ENCODE measurements at regions not wholly inside any gene's neighbourhood (a gene's known extent, or its start where the extent isn't known, plus 50 kb on each side); places are given as distances from the start of the nearest gene placed in this dataset.

GRCh38 chr5:145203193-145203592 lies 631.9 kb downstream of the PRELID2 start:
- Mint-ChIP-seq H3K36me3 (ENCODE audit: low read depth) (no peaks in the 10 kb centered on the region), H3K9me3 (no peaks in the 10 kb centered on the region), H3K27ac (no peak overlapping the region), H3K4me1 (0 out of 3 replicates have a peak, but pooled peaks cover 2% of the 10 kb centered on the region), H3K4me3 (no peak overlapping the region), H3K27me3 (ENCODE audit: insufficient read depth, low read depth, poor library complexity) (no peaks in the 10 kb centered on the region)
- Histone ChIP-seq H3K9me2 (ENCODE audit: insufficient read depth) (peaks cover 6% of the 10 kb centered on the region; the same call in 1 of the 2 replicates), H3K36me3 (ENCODE audit: insufficient read depth) (no peaks in the 10 kb centered on the region), H2AFZ (no peak overlapping the region), H3K4me1 (ENCODE audit: insufficient read depth) (no peaks in the 10 kb centered on the region), H3K4me3 (no peak overlapping the region), H3K4me2 (no peak overlapping the region), H4K20me1 (replicated peaks; ENCODE audit: insufficient read depth) (no peaks in the 10 kb centered on the region), H3K79me2 (replicated peaks; ENCODE audit: insufficient read depth) (no peaks in the 10 kb centered on the region), H3K27ac (ENCODE audit: low read depth) (no peak overlapping the region), H3F3A (replicated peaks; ENCODE audit: low read depth) (no peaks in the 10 kb centered on the region), H3K27me3 (ENCODE audit: insufficient read depth) (no peaks in the 10 kb centered on the region)
- TF ChIP-seq EZH2 (IDR thresholded peaks at IDR 0.05; ENCODE audit: low read depth, unreplicated experiment) = no peak
- TF ChIP-seq, protein P1, sequence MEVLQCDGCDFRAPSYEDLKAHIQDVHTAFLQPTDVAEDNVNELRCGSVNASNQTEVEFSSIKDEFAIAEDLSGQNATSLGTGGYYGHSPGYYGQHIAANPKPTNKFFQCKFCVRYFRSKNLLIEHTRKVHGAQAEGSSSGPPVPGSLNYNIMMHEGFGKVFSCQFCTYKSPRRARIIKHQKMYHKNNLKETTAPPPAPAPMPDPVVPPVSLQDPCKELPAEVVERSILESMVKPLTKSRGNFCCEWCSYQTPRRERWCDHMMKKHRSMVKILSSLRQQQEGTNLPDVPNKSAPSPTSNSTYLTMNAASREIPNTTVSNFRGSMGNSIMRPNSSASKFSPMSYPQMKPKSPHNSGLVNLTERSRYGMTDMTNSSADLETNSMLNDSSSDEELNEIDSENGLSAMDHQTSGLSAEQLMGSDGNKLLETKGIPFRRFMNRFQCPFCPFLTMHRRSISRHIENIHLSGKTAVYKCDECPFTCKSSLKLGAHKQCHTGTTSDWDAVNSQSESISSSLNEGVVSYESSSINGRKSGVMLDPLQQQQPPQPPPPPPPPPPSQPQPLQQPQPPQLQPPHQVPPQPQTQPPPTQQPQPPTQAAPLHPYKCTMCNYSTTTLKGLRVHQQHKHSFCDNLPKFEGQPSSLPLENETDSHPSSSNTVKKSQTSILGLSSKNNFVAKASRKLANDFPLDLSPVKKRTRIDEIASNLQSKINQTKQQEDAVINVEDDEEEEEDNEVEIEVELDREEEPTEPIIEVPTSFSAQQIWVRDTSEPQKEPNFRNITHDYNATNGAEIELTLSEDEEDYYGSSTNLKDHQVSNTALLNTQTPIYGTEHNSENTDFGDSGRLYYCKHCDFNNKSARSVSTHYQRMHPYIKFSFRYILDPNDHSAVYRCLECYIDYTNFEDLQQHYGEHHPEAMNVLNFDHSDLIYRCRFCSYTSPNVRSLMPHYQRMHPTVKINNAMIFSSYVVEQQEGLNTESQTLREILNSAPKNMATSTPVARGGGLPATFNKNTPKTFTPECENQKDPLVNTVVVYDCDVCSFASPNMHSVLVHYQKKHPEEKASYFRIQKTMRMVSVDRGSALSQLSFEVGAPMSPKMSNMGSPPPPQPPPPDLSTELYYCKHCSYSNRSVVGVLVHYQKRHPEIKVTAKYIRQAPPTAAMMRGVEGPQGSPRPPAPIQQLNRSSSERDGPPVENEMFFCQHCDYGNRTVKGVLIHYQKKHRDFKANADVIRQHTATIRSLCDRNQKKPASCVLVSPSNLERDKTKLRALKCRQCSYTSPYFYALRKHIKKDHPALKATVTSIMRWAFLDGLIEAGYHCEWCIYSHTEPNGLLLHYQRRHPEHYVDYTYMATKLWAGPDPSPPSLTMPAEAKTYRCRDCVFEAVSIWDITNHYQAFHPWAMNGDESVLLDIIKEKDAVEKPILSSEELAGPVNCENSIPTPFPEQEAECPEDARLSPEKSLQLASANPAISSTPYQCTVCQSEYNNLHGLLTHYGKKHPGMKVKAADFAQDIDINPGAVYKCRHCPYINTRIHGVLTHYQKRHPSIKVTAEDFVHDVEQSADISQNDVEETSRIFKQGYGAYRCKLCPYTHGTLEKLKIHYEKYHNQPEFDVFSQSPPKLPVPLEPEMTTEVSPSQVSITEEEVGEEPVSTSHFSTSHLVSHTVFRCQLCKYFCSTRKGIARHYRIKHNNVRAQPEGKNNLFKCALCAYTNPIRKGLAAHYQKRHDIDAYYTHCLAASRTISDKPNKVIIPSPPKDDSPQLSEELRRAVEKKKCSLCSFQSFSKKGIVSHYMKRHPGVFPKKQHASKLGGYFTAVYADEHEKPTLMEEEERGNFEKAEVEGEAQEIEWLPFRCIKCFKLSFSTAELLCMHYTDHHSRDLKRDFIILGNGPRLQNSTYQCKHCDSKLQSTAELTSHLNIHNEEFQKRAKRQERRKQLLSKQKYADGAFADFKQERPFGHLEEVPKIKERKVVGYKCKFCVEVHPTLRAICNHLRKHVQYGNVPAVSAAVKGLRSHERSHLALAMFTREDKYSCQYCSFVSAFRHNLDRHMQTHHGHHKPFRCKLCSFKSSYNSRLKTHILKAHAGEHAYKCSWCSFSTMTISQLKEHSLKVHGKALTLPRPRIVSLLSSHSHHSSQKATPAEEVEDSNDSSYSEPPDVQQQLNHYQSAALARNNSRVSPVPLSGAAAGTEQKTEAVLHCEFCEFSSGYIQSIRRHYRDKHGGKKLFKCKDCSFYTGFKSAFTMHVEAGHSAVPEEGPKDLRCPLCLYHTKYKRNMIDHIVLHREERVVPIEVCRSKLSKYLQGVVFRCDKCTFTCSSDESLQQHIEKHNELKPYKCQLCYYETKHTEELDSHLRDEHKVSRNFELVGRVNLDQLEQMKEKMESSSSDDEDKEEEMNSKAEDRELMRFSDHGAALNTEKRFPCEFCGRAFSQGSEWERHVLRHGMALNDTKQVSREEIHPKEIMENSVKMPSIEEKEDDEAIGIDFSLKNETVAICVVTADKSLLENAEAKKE (CRISPR knock-in tag; IDR thresholded peaks at IDR 0.05) = no peak
- no peak for TF ChIP-seq EZH2phosphoT487 (IDR thresholded peaks at IDR 0.05; ENCODE audit: unreplicated experiment)
- no peak for TF ChIP-seq ZNF114 (CRISPR knock-in tag; IDR thresholded peaks at IDR 0.05)
- no peak for TF ChIP-seq JUNB (IDR thresholded peaks at IDR 0.05; ENCODE audit: unreplicated experiment)
- no peak for TF ChIP-seq POLR2AphosphoS5 (IDR thresholded peaks at IDR 0.05; ENCODE audit: low read depth)
- TF ChIP-seq, protein P2, sequence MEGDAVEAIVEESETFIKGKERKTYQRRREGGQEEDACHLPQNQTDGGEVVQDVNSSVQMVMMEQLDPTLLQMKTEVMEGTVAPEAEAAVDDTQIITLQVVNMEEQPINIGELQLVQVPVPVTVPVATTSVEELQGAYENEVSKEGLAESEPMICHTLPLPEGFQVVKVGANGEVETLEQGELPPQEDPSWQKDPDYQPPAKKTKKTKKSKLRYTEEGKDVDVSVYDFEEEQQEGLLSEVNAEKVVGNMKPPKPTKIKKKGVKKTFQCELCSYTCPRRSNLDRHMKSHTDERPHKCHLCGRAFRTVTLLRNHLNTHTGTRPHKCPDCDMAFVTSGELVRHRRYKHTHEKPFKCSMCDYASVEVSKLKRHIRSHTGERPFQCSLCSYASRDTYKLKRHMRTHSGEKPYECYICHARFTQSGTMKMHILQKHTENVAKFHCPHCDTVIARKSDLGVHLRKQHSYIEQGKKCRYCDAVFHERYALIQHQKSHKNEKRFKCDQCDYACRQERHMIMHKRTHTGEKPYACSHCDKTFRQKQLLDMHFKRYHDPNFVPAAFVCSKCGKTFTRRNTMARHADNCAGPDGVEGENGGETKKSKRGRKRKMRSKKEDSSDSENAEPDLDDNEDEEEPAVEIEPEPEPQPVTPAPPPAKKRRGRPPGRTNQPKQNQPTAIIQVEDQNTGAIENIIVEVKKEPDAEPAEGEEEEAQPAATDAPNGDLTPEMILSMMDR (conservative IDR thresholded peaks at IDR 0.05; ENCODE audit: low read depth in 2 of 2) = no peak
- TF ChIP-seq ZNF331 (CRISPR knock-in tag; IDR thresholded peaks at IDR 0.05; ENCODE audit: low read depth) = no peak
- TF ChIP-seq, protein P3, sequence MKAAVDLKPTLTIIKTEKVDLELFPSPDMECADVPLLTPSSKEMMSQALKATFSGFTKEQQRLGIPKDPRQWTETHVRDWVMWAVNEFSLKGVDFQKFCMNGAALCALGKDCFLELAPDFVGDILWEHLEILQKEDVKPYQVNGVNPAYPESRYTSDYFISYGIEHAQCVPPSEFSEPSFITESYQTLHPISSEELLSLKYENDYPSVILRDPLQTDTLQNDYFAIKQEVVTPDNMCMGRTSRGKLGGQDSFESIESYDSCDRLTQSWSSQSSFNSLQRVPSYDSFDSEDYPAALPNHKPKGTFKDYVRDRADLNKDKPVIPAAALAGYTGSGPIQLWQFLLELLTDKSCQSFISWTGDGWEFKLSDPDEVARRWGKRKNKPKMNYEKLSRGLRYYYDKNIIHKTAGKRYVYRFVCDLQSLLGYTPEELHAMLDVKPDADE (IDR thresholded peaks at IDR 0.05) = no peak
- ATAC-seq = no peak
- no peak for DNase-seq (ENCODE audit: low spot score)

Data from GM23338 (cell line).